CD4-positive, alpha-beta T cell treated with Interleukin-4 for 4 hours (primary cell): ENCODE measurements at regions not wholly inside any gene's neighbourhood (a gene's known extent, or its start where the extent isn't known, plus 50 kb on each side); places are given as distances from the start of the nearest gene placed in this dataset.
"Not testable (repeated sequence)": the region's sequence is repeated elsewhere in the genome, so short reads cannot be mapped to it uniquely, and the experiment has no call there.

Experiments used
- DNase-seq: peaks from one replicate; pipeline ENCODE4 v3.0.0-alpha.2; 2020

- DNase-seq, result no peak
Measured at GRCh38 chr16:85204242-85205010, 92.2 kb upstream of the CIBAR2 start.

DNA sequence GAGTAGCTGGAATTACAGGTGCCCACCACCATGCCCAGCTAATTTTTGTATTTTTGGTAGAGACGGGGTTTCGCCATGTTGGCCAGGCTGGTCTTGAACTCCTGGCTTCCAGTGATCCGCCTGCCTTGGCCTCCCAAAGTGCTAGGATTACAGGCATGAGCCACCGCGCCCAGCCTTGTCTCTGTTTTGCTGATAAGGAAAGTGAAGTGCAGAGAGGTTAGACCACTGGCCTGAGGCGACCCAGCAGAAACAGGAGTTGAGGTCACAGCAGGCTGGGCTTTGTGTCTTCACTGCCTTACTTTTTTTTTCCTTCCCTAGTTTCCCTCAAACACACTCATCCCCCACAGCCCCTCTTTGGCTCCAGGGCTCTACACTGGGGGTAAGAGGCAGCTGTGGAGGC is 93.0 kb upstream of the CIBAR2 start:
- not testable (repeated sequence) for DNase-seq

- no peak for DNase-seq
Measured at GRCh38 chr16:85205747-85206471, 93.6 kb upstream of the CIBAR2 start.

DNA sequence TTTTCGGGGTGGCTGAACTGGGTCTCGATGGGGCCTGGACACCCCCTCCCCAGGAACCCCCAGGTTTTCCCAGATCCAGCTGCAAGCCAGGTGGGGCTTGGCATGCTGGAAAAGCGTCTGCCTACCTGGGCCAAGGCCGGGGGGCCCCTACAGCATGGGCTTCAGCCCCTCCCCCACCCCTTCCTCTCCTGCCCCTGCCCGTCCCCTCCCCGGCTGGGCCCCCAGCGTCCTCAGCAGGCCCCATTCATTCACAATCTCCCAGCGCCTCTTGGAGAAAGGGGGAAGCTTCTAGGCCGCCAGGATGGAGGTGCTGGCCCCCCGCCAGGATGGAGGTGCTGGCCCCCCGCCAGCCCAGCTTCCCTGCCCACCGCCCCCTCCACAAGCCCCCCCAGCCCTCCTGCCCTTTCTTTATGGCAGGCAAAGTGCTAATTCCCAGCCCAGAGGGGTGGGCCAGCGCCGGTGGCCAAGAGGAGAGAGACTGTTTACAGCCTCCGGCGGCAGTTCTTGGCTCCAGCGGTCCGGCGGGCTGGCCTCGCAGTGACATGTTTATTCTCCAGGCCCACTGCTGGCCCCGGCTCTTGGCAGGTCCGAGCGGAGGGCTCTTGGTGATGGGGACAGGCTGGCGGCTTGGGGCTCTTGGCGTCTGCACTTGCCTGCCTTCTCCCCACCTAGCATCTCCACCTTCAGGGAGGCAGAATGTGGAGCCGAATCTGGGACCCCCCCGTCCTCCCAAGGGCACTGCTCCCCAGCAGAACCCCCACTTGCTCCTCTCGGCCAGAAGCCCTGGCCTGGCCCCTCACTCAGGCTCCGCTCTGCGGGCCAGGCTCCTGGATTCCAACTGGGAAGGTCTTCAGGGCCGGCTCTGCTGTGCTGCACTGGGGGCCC is 94.4 kb upstream of the CIBAR2 start:
- DNase-seq, result no peak

GRCh38 chr16:85207357-85207921 is 95.2 kb upstream of the CIBAR2 start:
- no peak for DNase-seq

DNA sequence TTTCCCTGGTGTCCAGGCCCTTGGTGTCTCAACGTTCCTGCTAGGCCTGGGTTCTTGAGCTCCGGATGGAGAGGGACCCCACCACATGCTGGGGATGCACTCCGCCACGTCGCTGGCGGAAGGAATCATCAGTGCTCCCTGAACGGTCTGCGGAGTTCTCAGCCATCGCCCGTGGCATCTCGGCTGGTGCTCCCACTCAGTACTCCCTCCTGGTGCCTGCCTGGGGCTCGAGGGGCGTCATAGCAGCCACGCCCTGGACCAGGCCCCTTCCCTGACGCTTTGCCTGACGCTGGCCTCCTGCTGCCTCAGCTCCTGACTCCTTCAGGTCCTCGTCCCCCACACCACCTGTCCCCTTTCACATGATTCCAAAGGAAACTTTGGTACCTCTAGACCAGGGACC is 95.9 kb upstream of the CIBAR2 start:
- DNase-seq, result no peak

GRCh38 chr16:85208643-85209520 is 96.6 kb upstream of the CIBAR2 start:
- DNase-seq, result no peak

- no peak for DNase-seq
Measured at GRCh38 chr16:85209526-85210121, 97.4 kb upstream of the CIBAR2 start.

DNA sequence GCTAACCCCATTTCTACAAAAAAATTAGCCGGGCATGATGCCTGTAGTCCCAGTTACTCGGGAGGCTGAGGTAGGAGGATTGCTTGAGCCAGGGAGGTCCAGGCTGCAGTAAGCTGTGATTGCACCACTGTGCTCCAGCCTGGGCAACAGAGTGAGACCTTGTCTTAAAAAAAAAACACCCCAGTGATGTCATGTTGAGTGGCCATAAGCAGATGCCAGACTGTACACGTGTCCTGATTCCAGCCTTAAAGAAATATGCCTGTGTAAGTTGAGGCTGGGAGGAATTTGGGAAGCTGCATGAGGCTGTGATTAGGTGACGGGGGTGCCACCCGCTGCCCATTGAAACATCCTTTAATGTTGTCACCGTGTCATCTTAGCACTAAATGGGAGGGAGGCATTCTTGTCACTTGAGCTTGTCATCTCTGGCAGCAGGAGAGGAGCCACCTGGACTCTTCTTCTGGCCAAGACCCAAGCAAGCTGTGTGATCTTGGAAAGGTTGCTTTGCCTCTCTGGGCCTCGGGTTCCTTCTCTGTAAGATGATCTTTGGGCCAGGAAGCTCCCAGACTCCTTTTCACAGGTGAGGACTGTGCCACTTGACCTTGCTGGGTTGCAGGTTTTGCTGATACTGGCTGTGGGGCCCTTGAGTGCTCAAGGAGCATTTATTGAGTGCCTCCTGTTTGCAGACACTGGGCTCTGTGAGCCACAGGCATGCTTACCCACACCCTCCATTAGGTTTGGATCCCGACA is 98.3 kb upstream of the CIBAR2 start:
- no peak for DNase-seq

- DNase-seq, result no peak
Measured at GRCh38 chr16:85211271-85211801, 99.1 kb upstream of the CIBAR2 start.

- no peak for DNase-seq
Measured at GRCh38 chr16:85213926-85214675, 101.8 kb upstream of the CIBAR2 start.

DNA sequence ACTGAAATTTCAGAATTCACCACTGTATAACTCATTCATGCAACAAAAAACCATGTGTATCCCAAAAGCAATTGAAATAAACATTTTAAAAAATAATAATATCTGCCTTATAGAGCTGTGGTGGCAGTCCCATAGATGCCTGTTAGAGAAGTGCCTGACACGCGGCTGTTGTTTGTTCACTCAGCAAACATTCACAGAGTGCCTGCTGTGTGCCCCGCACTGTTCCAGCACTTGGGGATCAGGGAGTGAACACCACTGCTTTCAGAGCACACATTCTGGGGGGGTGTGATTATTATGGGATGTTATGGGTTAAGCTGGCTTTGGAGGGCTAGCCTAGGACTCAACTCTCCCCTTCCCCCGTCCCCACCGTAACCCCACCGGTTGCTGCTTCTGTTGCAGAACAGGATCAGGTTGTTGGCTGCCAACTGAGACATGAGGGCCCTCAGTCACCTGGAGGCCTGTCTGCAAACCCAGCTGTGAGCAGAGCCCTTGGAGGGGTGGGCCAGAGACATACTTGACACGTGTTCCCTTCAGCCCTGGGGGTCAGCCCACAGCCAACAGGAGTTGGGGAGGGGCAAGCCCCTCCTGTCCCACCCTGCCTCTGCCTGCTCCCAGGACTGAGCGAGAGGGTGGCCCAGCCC is 103.3 kb upstream of the CIBAR2 start:
- DNase-seq, result no peak

GRCh38 chr16:85216522-85217375 is 104.5 kb upstream of the CIBAR2 start:
- DNase-seq, result no peak

DNA sequence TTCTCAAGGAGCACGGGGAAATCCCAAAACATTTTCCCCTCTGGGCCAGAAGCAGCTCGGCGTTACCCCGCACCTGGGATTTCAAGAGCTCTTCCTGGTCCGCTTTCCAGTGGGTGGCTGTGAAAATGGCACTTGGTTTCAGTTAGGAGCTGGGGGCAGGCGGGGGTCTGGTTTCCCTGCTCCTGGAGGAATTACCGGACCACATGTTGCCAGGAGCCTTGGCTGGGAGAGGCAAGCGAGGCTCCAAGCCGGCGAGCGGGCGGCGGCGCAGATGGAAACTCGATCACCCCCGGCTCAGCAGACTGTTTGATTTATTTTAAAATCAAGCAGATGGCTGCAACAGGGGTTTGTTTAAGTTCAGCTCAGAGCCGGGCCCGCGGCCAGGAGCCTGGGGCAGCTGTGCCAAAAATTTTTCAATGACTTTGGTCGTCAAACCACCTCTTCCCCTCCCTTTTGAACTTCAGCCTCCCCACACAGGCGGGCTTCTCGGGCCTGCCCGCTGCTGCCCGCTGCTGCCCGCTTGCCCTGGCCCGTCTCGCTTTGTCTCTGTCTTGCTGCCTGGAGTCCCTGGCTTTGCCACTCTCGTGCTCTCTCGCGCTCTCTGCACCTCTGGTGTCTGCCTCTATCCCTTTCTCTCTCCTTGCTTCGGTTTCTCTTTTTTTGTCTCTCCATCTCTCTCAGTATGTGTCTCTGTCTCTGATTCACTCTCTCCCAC is 108.0 kb upstream of the CIBAR2 start:
- DNase-seq, result no peak

DNA sequence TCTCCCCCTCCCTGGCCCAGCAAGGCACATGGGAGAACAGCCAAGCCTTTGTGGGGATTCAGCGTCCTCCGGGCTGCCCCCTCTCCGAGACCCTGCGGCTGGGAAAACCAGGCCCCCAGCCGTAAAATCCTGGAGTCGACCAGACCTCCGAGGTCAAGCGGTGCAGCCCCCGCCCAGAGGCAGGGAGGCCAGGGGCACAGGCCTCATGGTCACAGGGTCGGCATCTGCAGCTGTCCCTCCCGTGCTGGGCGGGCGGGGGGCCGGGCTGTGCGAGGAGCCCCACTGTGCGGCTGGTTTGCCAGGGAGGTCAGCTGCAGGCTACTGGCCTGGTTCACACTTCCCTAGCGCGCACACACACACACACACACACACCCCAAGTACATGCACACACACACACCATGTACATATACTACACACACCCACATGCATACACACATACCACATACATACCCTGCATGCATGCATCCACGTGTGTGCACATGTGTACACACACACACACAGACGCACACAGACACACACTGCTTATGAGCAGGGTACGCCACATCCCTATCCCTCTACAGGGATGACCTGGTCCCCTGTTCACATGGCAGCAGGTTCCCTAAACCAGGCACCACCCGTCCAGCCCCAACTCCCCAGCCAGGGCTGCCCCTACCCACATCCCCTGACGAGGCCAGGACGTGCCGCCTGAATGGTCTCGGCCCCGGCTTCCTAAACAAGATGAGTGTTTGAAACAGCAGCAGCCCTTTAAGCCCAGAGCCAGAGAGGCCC is 108.9 kb upstream of the CIBAR2 start:
- no peak for DNase-seq

DNA sequence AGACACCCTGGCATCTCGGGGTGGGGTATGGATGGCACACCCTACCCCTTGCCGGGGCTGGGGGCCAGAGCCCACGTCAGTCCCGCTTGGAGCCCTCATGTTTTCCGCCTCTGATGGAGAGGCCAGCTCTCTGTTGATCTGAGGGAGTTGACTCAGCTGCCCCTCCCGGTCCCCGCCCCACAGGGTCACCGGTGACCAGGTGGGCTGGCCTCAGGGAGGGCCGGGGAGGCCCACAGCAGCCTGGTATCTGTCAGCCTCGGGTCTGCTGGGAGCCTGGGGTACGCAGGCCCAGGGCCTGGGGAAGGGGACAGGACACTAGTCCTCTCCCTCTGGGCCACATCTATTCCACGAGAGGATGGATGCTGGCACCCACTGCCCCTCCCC is 109.5 kb upstream of the CIBAR2 start:
- DNase-seq, result no peak
